CD4-positive, alpha-beta memory T cell (primary cell): ENCODE measurements at regions not wholly inside any gene's neighbourhood (a gene's known extent, or its start where the extent isn't known, plus 50 kb on each side); places are given as distances from the start of the nearest gene placed in this dataset.
"Not testable (repeated sequence)": the region's sequence is repeated elsewhere in the genome, so short reads cannot be mapped to it uniquely, and the experiment has no call there.

Experiments
- CTCF ChIA-PET: fragments of 350-600 bp; sonication (Branson Sonifier 250); formaldehyde crosslinking; loops from one replicate; lab custom pipeline; 2021; ENCODE audit warnings: inconsistent platforms; ENCODE audit not compliant: partially characterized antibody; lab: Charles Lee
- POLR2A ChIA-PET: fragments of 350-600 bp; sonication (Branson Sonifier 250); formaldehyde crosslinking; loops from one replicate; lab custom pipeline; 2021; ENCODE audit not compliant: partially characterized antibody; lab: Charles Lee
- DNase-seq, 5 donors: peaks; one replicate each; pipeline versions ENCODE4 v3.0.0 to v3.0.0-alpha.2; 2020 to 2022; ENCODE audit warnings: mixed read lengths in 1 of 5
- H3K27ac ChIP-seq: one replicate; pipeline ENCODE4 v1.7.0; 2013; ENCODE audit warnings: low read depth, low read length
- H3K27me3 ChIP-seq: 2 replicates; pipeline ENCODE4 v1.7.0; 2013; ENCODE audit warnings: mild to moderate bottlenecking, low read length, moderate library complexity; ENCODE audit not compliant: insufficient read depth
- H3K36me3 ChIP-seq: 2 replicates; pipeline ENCODE4 v1.7.0; 2013; ENCODE audit warnings: mild to moderate bottlenecking, low read length, moderate library complexity; ENCODE audit not compliant: insufficient read depth
- H3K4me1 ChIP-seq: 2 replicates; pipeline ENCODE4 v1.7.0; 2013; ENCODE audit warnings: mild to moderate bottlenecking, low read length, moderate library complexity; ENCODE audit not compliant: insufficient read depth
- H3K4me3 ChIP-seq, 2 donors: one replicate each; pipeline ENCODE4 v1.7.0; 2013; ENCODE audit warnings: low read length in 2 of 2, mild to moderate bottlenecking in 1 of 2
- H3K9me3 ChIP-seq, 2 donors: one replicate each; pipeline ENCODE4 v1.7.0; 2013; ENCODE audit warnings: low read length in 2 of 2, control low read depth in 1 of 2; ENCODE audit not compliant: control insufficient read depth in 1 of 2
- H3K27ac Mint-ChIP-seq, 7 donors: one replicate each; pipeline ENCODE4 v1.8.0; 2020 to 2021; ENCODE audit warnings: mixed read lengths in 7 of 7, mild to moderate bottlenecking in 6 of 7, inconsistent platforms in 3 of 7, moderate library complexity in 3 of 7
- H3K27me3 Mint-ChIP-seq, 2 donors: one replicate each; pipeline ENCODE4 v1.8.0; 2020 to 2021; ENCODE audit warnings: mixed read lengths in 2 of 2
- H3K36me3 Mint-ChIP-seq, 2 donors: one replicate each; pipeline ENCODE4 v1.8.0; 2020 to 2021; ENCODE audit warnings: mixed read lengths in 2 of 2, inconsistent platforms in 1 of 2, mild to moderate bottlenecking in 1 of 2
- H3K4me1 Mint-ChIP-seq, 4 donors: one replicate each; pipeline ENCODE4 v1.8.0; 2020 to 2021; ENCODE audit warnings: mixed read lengths in 4 of 4, mild to moderate bottlenecking in 1 of 4
- H3K4me3 Mint-ChIP-seq, 8 donors: one replicate each; pipeline ENCODE4 v1.8.0; 2020 to 2021; ENCODE audit warnings: mixed read lengths in 8 of 8, mild to moderate bottlenecking in 7 of 8, moderate library complexity in 6 of 8, inconsistent platforms in 3 of 8
- H3K9me3 Mint-ChIP-seq, 8 donors: one replicate each; pipeline ENCODE4 v1.8.0; 2020 to 2021; ENCODE audit warnings: mixed read lengths in 8 of 8, mild to moderate bottlenecking in 5 of 8, inconsistent platforms in 3 of 8, moderate library complexity in 1 of 8
- intact Hi-C: fragments of 100-400 bp; cut with micrococcal nuclease; formaldehyde crosslinking; loops from one replicate; pipeline ENCODE4 v1.15.1; 2023

DNA sequence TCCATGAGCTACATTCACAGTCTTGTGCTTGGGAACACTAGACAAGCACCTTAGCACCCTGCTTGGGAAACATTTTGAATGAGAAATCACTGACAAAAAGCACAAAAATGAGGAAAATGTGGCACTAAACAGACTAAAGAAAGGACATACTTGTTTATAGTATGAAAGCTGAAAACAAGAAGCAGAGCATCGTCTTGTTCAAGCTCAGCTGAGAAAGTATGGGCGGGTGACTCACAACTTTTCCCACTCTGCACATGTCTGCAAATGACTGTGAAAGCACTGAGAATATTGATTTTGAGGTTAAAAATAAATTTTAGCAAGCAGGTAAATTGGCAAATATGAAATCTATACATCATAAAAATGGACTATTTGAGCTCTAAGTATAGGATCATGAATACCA is 725.3 kb downstream of the COL12A1 start:
- Mint-ChIP-seq H3K27ac (no peak overlapping the region), H3K27me3 (no peaks in the 10 kb centered on the region), H3K4me1 (no peaks in the 10 kb centered on the region)

GRCh38 chr6:74479960-74480359 is 725.9 kb downstream of the COL12A1 start:
- H3K27me3 Mint-ChIP-seq: no peaks in the 10 kb centered on the region
- POLR2A ChIA-PET: no interaction called here
- peaks cover 0 to 11% (median 4%) of the 10 kb centered on the region in 8 donors for H3K9me3 Mint-ChIP-seq

More for the DNA sequence above, 725.3 kb downstream of the COL12A1 start:
- Mint-ChIP-seq H3K9me3 (peaks cover 0 to 11% (median 4%) of the 10 kb centered on the region in 8 donors), H3K4me3 (no peak overlapping the region), H3K36me3 (no peaks in the 10 kb centered on the region)
- ChIA-PET CTCF (no interaction called here), POLR2A (no interaction called here)
- H3K27ac ChIP-seq: no peak overlapping the region
- no peak overlapping the region for H3K4me3 ChIP-seq
- no peaks in the 10 kb centered on the region for H3K27me3 ChIP-seq
- no peaks in the 10 kb centered on the region for H3K4me1 ChIP-seq
- H3K36me3 ChIP-seq: no peaks in the 10 kb centered on the region
- intact Hi-C loops: no loop called here
- no peak for DNase-seq
- H3K9me3 ChIP-seq: no peaks in the 10 kb centered on the region

GRCh38 chr6:74479420-74479819 is 726.4 kb downstream of the COL12A1 start:
- intact Hi-C loops: no loop called here
- H3K36me3 Mint-ChIP-seq: no peaks in the 10 kb centered on the region
- no peak for DNase-seq
- CTCF ChIA-PET: no interaction called here
- no peaks in the 10 kb centered on the region for H3K9me3 ChIP-seq
- H3K4me1 Mint-ChIP-seq: no peaks in the 10 kb centered on the region
- H3K27ac Mint-ChIP-seq: no peak overlapping the region
- H3K9me3 Mint-ChIP-seq: peaks cover 0 to 11% (median 4%) of the 10 kb centered on the region in 8 donors
- no peak overlapping the region for H3K4me3 Mint-ChIP-seq
- H3K27me3 ChIP-seq: no peaks in the 10 kb centered on the region
- no peaks in the 10 kb centered on the region for H3K36me3 ChIP-seq
- no peaks in the 10 kb centered on the region for H3K27me3 Mint-ChIP-seq
- no peak overlapping the region for H3K4me3 ChIP-seq
- H3K27ac ChIP-seq: no peak overlapping the region
- H3K4me1 ChIP-seq: no peaks in the 10 kb centered on the region
- POLR2A ChIA-PET: no interaction called here

More at GRCh38 chr6:74479960-74480359, 725.9 kb downstream of the COL12A1 start:
- CTCF ChIA-PET: no interaction called here
- Mint-ChIP-seq H3K36me3 (no peaks in the 10 kb centered on the region), H3K27ac (no peak overlapping the region), H3K4me3 (no peak overlapping the region), H3K4me1 (no peaks in the 10 kb centered on the region)
- H3K4me1 ChIP-seq: no peaks in the 10 kb centered on the region
- no peak for DNase-seq
- H3K27me3 ChIP-seq: no peaks in the 10 kb centered on the region
- no peaks in the 10 kb centered on the region for H3K36me3 ChIP-seq
- no peak overlapping the region for H3K4me3 ChIP-seq
- no peak overlapping the region for H3K27ac ChIP-seq
- intact Hi-C loops: no loop called here
- H3K9me3 ChIP-seq: no peaks in the 10 kb centered on the region

- H3K27me3 Mint-ChIP-seq, H3K27me3 ChIP-seq, H3K9me3 Mint-ChIP-seq, H3K4me1 Mint-ChIP-seq, H3K4me1 ChIP-seq, H3K9me3 ChIP-seq, POLR2A ChIA-PET, DNase-seq, H3K36me3 Mint-ChIP-seq, H3K4me3 Mint-ChIP-seq, CTCF ChIA-PET, H3K36me3 ChIP-seq, intact Hi-C loops, H3K4me3 ChIP-seq, H3K27ac Mint-ChIP-seq, H3K27ac ChIP-seq: not testable (repeated sequence)
Observed at GRCh38 chr6:74474046-74474445, 731.8 kb downstream of the COL12A1 start.

DNA sequence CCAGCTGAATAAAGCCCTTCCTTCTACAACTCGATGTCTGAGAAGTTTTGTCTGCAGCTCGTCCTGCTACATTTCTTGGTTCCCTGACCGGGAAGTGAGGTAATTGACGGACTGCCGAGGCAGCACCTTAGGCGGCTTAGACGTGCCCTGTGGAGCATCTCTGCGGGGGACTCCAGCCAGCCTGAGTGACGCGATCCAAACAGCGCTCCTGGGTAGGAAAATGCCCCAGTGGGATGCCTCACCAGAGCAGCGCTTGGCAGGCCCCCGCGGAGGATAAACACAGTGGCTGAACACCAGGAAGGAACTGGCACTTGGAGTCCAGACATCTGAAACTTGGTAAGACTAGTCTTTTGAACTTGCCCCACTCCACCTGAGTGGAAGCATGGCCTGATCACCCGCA is 737.3 kb downstream of the COL12A1 start:
- H3K36me3 ChIP-seq, H3K4me1 ChIP-seq, H3K4me1 Mint-ChIP-seq, H3K27ac ChIP-seq, H3K4me3 ChIP-seq, H3K27me3 Mint-ChIP-seq, POLR2A ChIA-PET, H3K27ac Mint-ChIP-seq, H3K36me3 Mint-ChIP-seq, H3K9me3 ChIP-seq, intact Hi-C loops, DNase-seq, CTCF ChIA-PET, H3K27me3 ChIP-seq, H3K4me3 Mint-ChIP-seq: not testable (repeated sequence)
- H3K9me3 Mint-ChIP-seq: peaks cover 0 to 13% (median 6%) of the 10 kb centered on the region in 8 donors

DNA sequence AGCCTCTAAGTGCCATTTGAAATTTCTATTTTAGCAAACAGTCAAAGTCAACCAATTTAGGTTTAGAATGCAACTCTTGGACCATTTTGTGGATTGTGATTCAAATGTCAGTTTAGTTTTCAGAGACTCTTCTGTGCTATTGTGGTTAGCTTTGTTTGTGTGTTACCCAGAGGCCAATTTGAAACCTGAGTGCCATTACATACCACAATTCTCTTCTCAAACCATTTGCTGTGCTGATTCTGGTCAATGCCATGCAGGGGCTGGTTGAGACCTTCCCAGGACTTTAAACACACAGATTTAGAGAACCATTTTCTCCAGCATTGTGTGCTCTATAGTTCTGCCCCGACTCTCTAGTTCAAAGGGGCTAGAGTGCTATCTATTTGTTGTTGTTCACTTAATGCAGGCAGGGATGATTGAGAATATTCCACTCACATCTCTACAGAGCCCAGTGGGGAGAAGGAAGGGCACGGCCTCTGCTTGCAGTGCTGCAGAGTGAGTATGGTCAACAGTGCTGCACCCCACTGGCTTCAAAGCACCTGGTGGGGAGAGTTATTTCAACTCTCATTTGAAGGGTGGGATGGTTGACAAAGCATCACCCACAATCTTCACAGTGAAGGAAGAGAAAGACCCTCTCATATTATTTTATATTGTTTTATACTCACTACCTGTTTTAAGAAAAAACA is 738.2 kb downstream of the COL12A1 start:
- CTCF ChIA-PET: no interaction called here
- H3K27me3 ChIP-seq: no peaks in the 10 kb centered on the region
- no peak overlapping the region for H3K4me3 ChIP-seq
- no peak overlapping the region for H3K27ac ChIP-seq
- no peak for DNase-seq
- Mint-ChIP-seq H3K36me3 (no peaks in the 10 kb centered on the region), H3K27ac (no peak overlapping the region), H3K4me1 (no peaks in the 10 kb centered on the region), H3K4me3 (no peak overlapping the region), H3K27me3 (no peaks in the 10 kb centered on the region), H3K9me3 (peaks cover 0 to 13% (median 7%) of the 10 kb centered on the region in 8 donors)
- H3K4me1 ChIP-seq: no peaks in the 10 kb centered on the region
- intact Hi-C loops: no loop called here
- H3K9me3 ChIP-seq: peaks cover 0 to 3% of the 10 kb centered on the region in 2 donors
- POLR2A ChIA-PET: no interaction called here
- no peaks in the 10 kb centered on the region for H3K36me3 ChIP-seq

- ChIA-PET CTCF (no interaction called here), POLR2A (no interaction called here)
- H3K9me3 Mint-ChIP-seq: peaks cover 0 to 13% (median 9%) of the 10 kb centered on the region in 8 donors
Observed at GRCh38 chr6:74466572-74466971, 739.3 kb downstream of the COL12A1 start.

More at GRCh38 chr6:74466572-74466971, 739.3 kb downstream of the COL12A1 start:
- H3K36me3 Mint-ChIP-seq: no peaks in the 10 kb centered on the region
- Histone ChIP-seq H3K9me3 (peaks cover 0 to 3% of the 10 kb centered on the region in 2 donors), H3K27ac (no peak overlapping the region), H3K4me1 (no peaks in the 10 kb centered on the region), H3K36me3 (no peaks in the 10 kb centered on the region), H3K27me3 (no peaks in the 10 kb centered on the region), H3K4me3 (no peak overlapping the region)
- intact Hi-C loops: no loop called here
- no peaks in the 10 kb centered on the region for H3K27me3 Mint-ChIP-seq
- H3K27ac Mint-ChIP-seq: no peak overlapping the region
- no peak for DNase-seq
- H3K4me1 Mint-ChIP-seq: no peaks in the 10 kb centered on the region
- no peak overlapping the region for H3K4me3 Mint-ChIP-seq
